Fibroblast of skin of scalp (primary cell): ENCODE measurements at regions not wholly inside any gene's neighbourhood (a gene's known extent, or its start where the extent isn't known, plus 50 kb on each side); places are given as distances from the start of the nearest gene placed in this dataset.
"Not testable (repeated sequence)": the region's sequence is repeated elsewhere in the genome, so short reads cannot be mapped to it uniquely, and the experiment has no call there.

Source experiments
- DNase-seq: peaks from one replicate; pipeline ENCODE4 v3.0.0-alpha.2; 2013

GRCh38 chr7:26955516-26955915, 91.1 kb upstream of the SKAP2 start:
- no peak for DNase-seq

DNA sequence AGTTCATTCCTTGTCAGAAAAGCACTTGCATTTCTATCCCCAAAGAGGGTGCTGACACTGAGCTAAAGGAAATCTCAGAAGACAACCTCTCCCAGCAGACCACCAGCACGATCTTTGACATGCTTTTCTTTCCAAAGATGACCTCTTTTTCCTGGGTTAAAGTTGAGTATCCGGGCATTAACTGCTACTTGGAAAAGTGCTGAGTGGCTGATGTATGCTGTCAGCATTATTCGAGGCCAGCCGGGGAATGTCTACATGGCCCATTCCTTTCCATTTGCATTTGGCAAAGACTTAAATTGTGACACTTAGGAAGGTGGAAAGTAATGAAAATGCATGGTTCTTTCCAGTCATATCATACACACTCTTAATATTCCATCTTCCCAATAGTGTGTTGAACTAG, 90.6 kb upstream of the SKAP2 start:
- no peak for DNase-seq

DNA sequence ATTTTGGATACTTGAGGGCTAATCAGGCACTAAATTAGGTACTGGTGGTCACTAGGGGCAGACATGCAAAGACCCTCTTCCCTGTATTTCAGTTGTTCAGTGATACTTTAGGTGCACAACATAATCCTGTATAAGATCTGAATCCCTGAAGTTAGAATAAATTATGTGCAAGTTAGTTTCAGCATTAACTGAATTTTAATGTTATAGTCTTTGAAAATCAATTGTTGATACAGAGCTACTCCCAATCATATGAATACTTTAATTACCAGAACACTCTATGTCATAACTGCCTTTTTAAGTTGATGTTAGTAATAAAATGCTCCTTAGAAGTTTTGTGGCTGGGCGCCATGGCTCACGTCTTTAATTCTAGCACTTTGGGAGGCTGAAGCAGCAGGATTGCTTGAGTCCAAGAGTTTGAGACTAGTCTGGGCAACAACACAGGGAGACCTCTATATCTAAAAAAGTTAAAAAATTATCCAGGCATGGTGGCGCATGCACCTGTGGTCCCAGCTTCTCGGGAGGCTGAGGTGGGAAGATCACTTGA, 87.1 kb upstream of the SKAP2 start:
- no peak for DNase-seq

- DNase-seq = no peak
Observed at GRCh38 chr7:26950889-26951288, 86.5 kb upstream of the SKAP2 start.

DNA sequence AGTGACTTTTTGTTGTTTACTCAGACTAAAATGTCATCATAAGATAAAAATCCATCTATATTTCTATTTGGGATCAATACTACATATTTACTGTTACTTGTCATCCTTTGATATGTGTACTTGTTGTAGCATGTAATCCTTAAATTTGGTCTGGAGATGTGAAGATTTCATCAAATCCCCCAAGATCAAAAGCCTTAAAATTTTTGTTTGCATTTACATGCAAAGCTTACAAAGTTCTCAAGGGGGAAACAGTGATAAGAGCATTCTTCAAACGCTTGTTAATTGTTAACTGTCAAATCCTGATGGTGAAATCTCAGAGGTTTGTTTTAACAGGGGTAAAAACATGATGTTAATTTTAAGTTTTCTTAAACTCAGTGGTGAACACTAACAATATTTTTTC, 84.9 kb upstream of the SKAP2 start:
- no peak for DNase-seq

DNA sequence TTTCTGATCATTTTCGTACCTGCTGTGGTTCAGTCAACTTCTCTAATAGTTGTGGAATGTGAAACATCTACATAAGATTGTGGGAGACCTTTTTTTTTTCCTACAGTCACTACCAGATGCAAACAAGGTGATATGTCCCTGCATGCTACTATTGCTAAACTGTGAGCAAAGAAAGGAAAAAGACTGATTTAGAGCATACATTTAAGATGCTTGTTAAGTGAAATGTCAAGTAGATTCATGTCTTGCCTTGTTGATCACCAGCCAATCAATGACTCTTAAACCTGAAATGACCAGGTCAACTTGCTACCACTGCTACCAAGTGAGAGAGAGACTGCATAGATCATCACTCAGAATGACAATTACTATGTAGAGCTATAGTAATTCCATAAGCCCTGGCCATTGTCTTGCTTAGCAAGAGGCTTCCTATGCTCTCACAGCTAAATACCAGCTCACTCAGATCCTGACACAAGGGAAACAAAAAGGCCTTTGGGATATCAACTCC, 84.3 kb upstream of the SKAP2 start:
- DNase-seq = no peak

DNA sequence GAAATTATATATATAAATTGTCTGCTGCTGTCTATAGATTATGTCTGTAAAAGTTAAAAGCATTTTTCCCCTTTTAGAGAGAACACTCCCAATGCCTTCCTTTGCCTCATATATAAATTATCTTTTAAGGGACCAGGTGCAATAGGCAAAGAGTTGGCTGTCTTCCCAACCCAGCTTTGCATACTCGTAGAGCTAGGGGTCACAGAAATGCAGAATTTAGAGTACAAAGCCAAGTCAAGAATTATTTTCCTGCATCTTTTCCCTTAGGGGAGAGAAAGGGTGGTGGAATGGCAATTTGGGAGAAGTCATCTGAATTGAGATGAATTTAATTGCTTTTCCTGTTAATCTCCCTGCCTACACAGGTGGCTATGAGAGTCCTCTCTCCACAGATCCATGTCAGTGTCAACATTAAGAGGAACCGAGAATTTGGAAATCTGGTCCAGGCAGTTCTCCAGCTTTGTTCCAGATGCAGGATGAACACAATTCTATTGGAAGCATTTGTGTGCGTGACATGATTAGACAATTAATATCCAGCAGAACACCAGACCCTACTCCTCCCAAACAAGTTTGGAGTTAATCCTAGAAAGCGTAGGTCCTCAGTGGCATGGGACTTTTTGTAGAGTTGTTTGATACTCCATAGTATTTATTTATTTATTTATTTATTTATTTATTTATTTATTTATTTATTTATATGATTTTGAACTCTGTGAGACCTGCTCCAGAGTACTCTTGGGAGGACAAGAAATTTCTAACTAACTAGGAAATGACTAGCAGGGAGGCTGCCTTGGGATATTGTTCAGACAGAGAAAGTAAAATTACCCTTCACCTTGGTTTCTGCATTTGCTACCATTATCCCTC, 80.3 kb upstream of the SKAP2 start:
- no peak for DNase-seq

DNA sequence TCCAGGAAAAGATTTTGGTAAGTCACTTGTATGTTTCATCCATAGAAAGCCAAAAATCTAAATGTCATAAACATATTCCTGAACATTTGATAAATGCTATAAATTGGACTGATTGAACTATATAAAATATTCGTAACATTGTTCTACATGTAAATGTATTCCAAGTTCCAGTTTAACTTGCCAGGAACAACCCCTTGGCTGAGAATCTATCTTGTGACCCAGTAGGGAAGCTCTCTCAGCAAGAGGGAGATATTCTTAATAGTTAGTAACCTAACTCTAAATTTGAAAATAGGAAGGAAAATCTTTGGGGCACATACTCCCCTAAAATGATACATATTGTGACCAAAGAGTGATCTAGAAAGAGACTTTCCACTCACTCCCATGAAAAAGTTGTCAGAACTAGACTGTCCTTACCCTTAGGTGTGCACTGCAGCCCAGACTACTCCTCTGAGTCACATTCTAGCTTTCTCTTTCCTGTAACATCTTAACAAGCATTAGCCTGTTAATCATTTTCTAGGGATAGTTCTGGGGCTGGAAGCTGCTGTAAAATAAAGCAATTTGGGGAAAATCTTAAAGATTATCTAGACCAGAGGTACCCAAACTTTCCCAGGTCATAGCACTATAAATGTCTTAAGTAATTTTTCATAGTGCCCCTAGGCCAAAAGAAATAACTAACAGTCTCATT, 73.7 kb upstream of the SKAP2 start:
- DNase-seq = no peak

DNA sequence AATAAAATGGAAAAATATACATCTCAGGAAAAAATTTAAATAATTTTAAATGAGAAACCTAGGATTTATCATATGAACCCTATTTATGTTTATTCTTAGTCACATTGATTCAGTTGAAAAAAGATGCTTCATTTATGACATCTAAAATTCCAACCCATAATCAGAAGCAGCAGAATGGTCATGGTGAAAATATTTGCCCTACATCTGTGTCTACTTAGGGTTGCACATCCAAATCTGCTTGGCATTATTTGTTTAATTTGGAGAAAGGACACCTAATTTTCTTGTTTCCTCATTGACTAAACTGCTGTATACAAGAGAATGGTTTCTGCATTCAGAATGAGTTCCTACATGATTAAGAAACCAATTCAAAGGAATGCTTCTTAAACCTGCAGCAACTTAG, 72.9 kb upstream of the SKAP2 start:
- DNase-seq = no peak

GRCh38 chr7:26932616-26933015, 68.2 kb upstream of the SKAP2 start:
- not testable (repeated sequence) for DNase-seq

GRCh38 chr7:26930845-26931244, 66.5 kb upstream of the SKAP2 start:
- no peak for DNase-seq

- no peak for DNase-seq
Observed at GRCh38 chr7:26930201-26930600, 65.8 kb upstream of the SKAP2 start.

GRCh38 chr7:26928703-26929347, 64.4 kb upstream of the SKAP2 start:
- no peak for DNase-seq

- no peak for DNase-seq
Observed at GRCh38 chr7:26925768-26926167, 61.4 kb upstream of the SKAP2 start.

GRCh38 chr7:26924149-26924767, 59.9 kb upstream of the SKAP2 start:
- no peak for DNase-seq

- DNase-seq = no peak
Observed at GRCh38 chr7:26919906-26920493, 55.6 kb upstream of the SKAP2 start.

- DNase-seq = no peak
Observed at GRCh38 chr7:26918241-26918640, 53.9 kb upstream of the SKAP2 start.

DNA sequence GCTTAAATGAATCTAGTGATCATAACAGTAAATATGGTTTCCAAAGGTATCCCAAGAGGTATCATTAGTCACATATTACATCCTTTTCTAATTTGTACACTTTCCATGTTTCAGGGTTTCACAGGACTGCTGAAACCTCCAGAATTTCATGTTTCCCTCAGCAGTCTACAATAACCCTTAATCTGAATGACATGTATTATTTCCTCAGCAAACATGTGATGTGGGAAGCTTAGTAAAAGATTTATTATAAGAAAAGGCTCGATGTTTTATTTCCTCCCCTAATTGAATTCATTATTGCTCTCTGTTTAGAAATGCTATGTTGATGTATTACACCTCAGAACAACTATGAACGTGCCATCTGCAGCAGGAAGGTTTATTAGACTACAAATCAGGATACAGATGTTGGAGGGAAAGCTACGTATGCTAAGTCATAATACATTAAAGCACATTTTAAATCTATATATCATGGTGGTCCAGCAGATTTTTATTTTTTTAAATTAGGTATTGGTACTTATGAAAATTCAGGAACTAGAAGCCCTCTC, 52.5 kb upstream of the SKAP2 start:
- no peak for DNase-seq

DNA sequence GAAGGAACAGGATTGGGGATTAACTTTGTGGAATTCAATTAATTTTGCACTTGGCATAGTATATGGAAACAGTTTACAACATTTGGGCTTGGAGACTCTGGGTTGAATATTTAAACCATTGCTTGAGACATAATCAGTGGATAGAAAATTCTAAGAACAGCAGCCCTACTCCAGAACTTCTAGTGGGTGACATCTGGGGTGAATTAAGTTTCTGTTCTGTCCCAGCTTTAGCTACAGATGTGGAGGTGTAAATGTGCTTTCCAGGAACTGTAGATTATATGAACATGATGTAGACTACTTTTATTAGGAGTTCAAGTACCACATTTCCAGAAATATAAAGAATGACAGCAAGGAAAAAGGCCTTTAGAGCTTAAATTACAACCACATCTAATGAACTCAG, 51.9 kb upstream of the SKAP2 start:
- no peak for DNase-seq
